Mesendoderm (in vitro differentiated cells): ENCODE measurements at regions not wholly inside any gene's neighbourhood (a gene's known extent, or its start where the extent isn't known, plus 50 kb on each side); places are given as distances from the start of the nearest gene placed in this dataset.

Experiments
- DNase-seq: peaks from one replicate; pipeline ENCODE4 v3.0.0; 2013
- H2AK5ac ChIP-seq: 2 replicates; pipeline ENCODE4 v1.6.1; 2013; ENCODE audit warnings: low read length, inconsistent platforms
- H2BK120ac ChIP-seq: 2 replicates; pipeline ENCODE4 v1.6.1; 2013; ENCODE audit warnings: low read depth, mild to moderate bottlenecking, low read length, moderate library complexity, mixed read lengths
- H2BK15ac ChIP-seq: replicated peaks from 2 replicates; pipeline ENCODE4 v1.6.1; 2013; ENCODE audit warnings: low read depth, mild to moderate bottlenecking, moderate library complexity
- H2BK5ac ChIP-seq: 2 replicates; pipeline ENCODE4 v1.6.1; 2013; ENCODE audit warnings: low read length, inconsistent platforms
- H3K18ac ChIP-seq: 2 replicates; pipeline ENCODE4 v1.6.1; 2013; ENCODE audit warnings: mild to moderate bottlenecking, low read length, mixed read lengths
- H3K23ac ChIP-seq: one replicate; pipeline ENCODE4 v1.6.1; 2013; ENCODE audit warnings: low read length
- H3K27ac ChIP-seq: 2 replicates; pipeline ENCODE4 v1.5.1; 2013; ENCODE audit warnings: low read depth, mild to moderate bottlenecking, inconsistent platforms, low read length, moderate library complexity
- H3K27me3 ChIP-seq: 2 replicates; pipeline ENCODE4 v1.6.1; 2013; ENCODE audit warnings: low read length, control low read depth, mild to moderate bottlenecking, inconsistent platforms; ENCODE audit not compliant: insufficient read depth, poor library complexity
- H3K36me3 ChIP-seq: 2 replicates; pipeline ENCODE4 v1.6.1; 2013; ENCODE audit warnings: low read length, inconsistent platforms; ENCODE audit not compliant: control insufficient read depth, insufficient read depth
- H3K4ac ChIP-seq: one replicate; pipeline ENCODE4 v1.6.1; 2013; ENCODE audit warnings: low read depth, mild to moderate bottlenecking, low read length, moderate library complexity
- H3K4me1 ChIP-seq: 2 replicates; pipeline ENCODE4 v1.6.1; 2013; ENCODE audit warnings: low read depth, low read length, inconsistent platforms; ENCODE audit not compliant: control insufficient read depth
- H3K4me2 ChIP-seq: 2 replicates; pipeline ENCODE4 v1.6.1; 2013; ENCODE audit warnings: low read length
- H3K4me3 ChIP-seq: 2 replicates; pipeline ENCODE4 v1.5.1; 2013; ENCODE audit warnings: mild to moderate bottlenecking, low read length
- H3K56ac ChIP-seq: one replicate; pipeline ENCODE4 v1.6.1; 2013; ENCODE audit warnings: low read length
- H3K79me1 ChIP-seq: 2 replicates; pipeline ENCODE4 v1.6.1; 2013; ENCODE audit warnings: low read length, inconsistent platforms
- H3K79me2 ChIP-seq: 2 replicates; pipeline ENCODE4 v1.6.1; 2013; ENCODE audit warnings: mild to moderate bottlenecking, low read length; ENCODE audit not compliant: control insufficient read depth, insufficient read depth
- H3K9ac ChIP-seq: 2 replicates; pipeline ENCODE4 v1.6.1; 2013; ENCODE audit warnings: low read length, inconsistent platforms
- H4K5ac ChIP-seq: one replicate; pipeline ENCODE4 v1.6.1; 2013; ENCODE audit warnings: low read length
- H4K8ac ChIP-seq: one replicate; pipeline ENCODE4 v1.6.1; 2013; ENCODE audit warnings: low read depth, mild to moderate bottlenecking, control low read depth, low read length, moderate library complexity
- WGBS: extraction: QIAGEN DNeasy Blood & Tissue Kit; methylation state at CpG from one replicate; pipeline ENCODE4 v1.1.7; 2013; ENCODE audit warnings: low lambda C conversion rate, missing lambda C conversion rate; ENCODE audit not compliant: insufficient coverage; ENCODE audit errors: extremely low coverage; 5-methylcytosine and 5-hydroxymethylcytosine counted together

- Histone ChIP-seq H4K5ac (no peak overlapping the region), H3K9ac (no peak overlapping the region), H3K4me1 (no peaks in the 10 kb centered on the region), H2BK5ac (no peak overlapping the region), H3K79me1 (no peaks in the 10 kb centered on the region), H3K56ac (no peak overlapping the region), H3K36me3 (no peaks in the 10 kb centered on the region), H2BK120ac (no peak overlapping the region), H2BK15ac (no peak overlapping the region), H3K4ac (no peak overlapping the region), H3K18ac (no peak overlapping the region), H3K27ac (no peak overlapping the region), H3K4me3 (no peak overlapping the region), H4K8ac (no peak overlapping the region), H3K79me2 (no peaks in the 10 kb centered on the region), H3K27me3 (no peaks in the 10 kb centered on the region), H3K23ac (no peak overlapping the region), H3K4me2 (no peak overlapping the region), H2AK5ac (no peak overlapping the region)
- WGBS: no CpG with 5 or more reads among the region's 2 CpGs
- DNase-seq: no peak
Measured at GRCh38 chr5:155313518-155313917, 300.0 kb downstream of the KIF4B start.

DNA sequence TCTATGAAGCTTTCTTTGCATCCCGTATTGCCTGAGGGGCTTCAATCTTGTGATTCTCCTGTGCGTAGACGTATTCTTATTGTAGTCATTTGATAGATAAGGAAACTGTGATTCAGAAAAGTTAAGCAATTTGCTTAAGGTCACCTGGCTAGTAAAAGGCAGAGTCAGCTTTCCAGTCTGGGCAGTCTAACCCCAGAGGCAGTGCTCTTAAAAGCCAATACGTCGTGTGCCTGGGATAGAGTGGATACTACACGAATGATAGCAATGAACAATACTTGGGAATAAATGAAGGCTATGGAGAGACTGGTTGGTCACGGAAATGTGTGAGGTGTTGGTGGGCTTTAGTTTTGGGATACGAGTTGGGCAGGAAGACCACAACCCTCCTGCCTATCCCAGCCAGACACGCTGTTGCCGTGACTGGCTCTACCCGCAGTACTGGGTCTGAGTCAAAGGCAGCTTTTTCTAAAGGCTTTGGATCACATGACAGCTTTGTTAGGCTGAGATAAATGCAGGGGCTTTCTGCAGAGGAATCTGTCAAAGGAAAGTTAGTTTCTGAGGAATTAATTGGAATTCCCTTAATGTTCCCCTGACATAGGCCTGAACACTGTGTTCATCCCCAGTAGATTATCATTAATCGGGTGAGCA, 302.6 kb downstream of the KIF4B start:
- no peak overlapping the region for H3K4me2 ChIP-seq

DNA sequence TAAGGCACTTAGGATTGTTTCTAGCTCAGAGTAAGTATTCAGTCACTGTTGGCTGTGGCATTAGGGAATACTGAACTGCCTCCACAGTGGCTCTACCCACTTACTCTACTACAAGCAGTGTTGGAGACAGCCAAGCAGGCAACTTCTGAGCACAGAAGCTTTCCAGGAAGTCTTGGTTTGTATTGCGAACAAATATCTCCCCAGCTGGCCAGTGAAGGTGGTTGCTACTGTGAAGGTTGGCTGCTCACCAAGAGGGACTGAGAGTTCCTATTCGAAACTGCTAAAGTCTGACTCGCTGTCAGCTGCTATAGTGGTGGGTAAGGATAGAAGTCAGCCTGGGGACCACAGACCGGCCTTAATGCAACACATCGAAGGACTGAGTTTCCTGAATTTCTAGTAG, 319.1 kb downstream of the KIF4B start:
- Histone ChIP-seq H3K9ac (no peak overlapping the region), H3K18ac (no peak overlapping the region), H2BK15ac (no peak overlapping the region), H4K5ac (no peak overlapping the region), H3K4me1 (no peaks in the 10 kb centered on the region), H3K23ac (no peak overlapping the region), H3K4me2 (no peak overlapping the region), H2BK120ac (no peak overlapping the region), H3K4me3 (no peak overlapping the region), H3K56ac (no peak overlapping the region), H3K79me1 (no peaks in the 10 kb centered on the region), H2BK5ac (no peak overlapping the region), H3K79me2 (no peaks in the 10 kb centered on the region), H3K36me3 (no peaks in the 10 kb centered on the region), H3K27ac (no peak overlapping the region), H2AK5ac (no peak overlapping the region), H3K4ac (no peak overlapping the region), H4K8ac (no peak overlapping the region), H3K27me3 (no peaks in the 10 kb centered on the region)
- DNase-seq: no peak
- no CpG with 5 or more reads among the region's 5 CpGs for WGBS

More for the DNA sequence above, 302.6 kb downstream of the KIF4B start:
- H2BK120ac ChIP-seq: no peak overlapping the region
- H3K36me3 ChIP-seq: no peaks in the 10 kb centered on the region
- H2BK15ac ChIP-seq: no peak overlapping the region
- H2BK5ac ChIP-seq: no peak overlapping the region
- H4K8ac ChIP-seq: no peak overlapping the region
- no peak overlapping the region for H2AK5ac ChIP-seq
- no CpG with 5 or more reads among the region's 12 CpGs for WGBS
- H3K9ac ChIP-seq: no peak overlapping the region
- H3K27ac ChIP-seq: no peak overlapping the region
- H3K56ac ChIP-seq: no peak overlapping the region
- H3K18ac ChIP-seq: no peak overlapping the region
- H3K79me2 ChIP-seq: no peaks in the 10 kb centered on the region
- H3K23ac ChIP-seq: no peak overlapping the region
- no peak overlapping the region for H3K4me3 ChIP-seq
- no peaks in the 10 kb centered on the region for H3K79me1 ChIP-seq
- H4K5ac ChIP-seq: no peak overlapping the region
- no peaks in the 10 kb centered on the region for H3K4me1 ChIP-seq
- no peaks in the 10 kb centered on the region for H3K27me3 ChIP-seq
- DNase-seq: no peak
- no peak overlapping the region for H3K4ac ChIP-seq

DNA sequence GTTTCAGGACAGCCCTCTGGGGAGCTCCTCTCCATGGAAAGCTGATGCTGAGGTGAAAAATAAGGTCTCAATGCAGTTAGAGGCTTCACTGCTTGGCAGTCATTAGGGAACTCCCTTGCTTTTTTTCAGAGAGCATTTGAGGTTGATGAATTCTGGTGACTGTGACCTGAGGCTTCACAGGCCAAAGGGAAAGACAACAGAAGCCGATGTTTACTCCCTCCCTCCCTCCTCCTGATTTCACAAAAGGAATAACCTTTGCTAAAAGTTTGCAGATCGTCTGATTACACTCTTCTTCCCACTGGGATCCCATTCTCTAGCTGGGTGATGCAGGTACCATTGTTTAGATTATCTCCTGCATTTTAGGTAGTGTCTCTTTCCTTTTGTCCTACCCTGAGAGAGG, 329.4 kb downstream of the KIF4B start:
- no peaks in the 10 kb centered on the region for H3K79me1 ChIP-seq
- no peaks in the 10 kb centered on the region for H3K27me3 ChIP-seq
- no peak overlapping the region for H3K4ac ChIP-seq
- no peak overlapping the region for H4K5ac ChIP-seq
- H3K4me1 ChIP-seq: no peaks in the 10 kb centered on the region
- no peak overlapping the region for H3K4me2 ChIP-seq
- no peak overlapping the region for H3K27ac ChIP-seq
- no peak overlapping the region for H2AK5ac ChIP-seq
- H2BK15ac ChIP-seq: no peak overlapping the region
- no peaks in the 10 kb centered on the region for H3K79me2 ChIP-seq
- H2BK5ac ChIP-seq: no peak overlapping the region
- H4K8ac ChIP-seq: no peak overlapping the region
- no peak overlapping the region for H3K23ac ChIP-seq
- no peak overlapping the region for H3K4me3 ChIP-seq
- peak; percentile 64 for DNase-seq
- no CpG with 5 or more reads among the region's 2 CpGs for WGBS
- no peak overlapping the region for H3K56ac ChIP-seq
- no peak overlapping the region for H2BK120ac ChIP-seq
- no peak overlapping the region for H3K9ac ChIP-seq
- H3K18ac ChIP-seq: peak overlapping the region; percentile 22
- H3K36me3 ChIP-seq: no peaks in the 10 kb centered on the region

DNA sequence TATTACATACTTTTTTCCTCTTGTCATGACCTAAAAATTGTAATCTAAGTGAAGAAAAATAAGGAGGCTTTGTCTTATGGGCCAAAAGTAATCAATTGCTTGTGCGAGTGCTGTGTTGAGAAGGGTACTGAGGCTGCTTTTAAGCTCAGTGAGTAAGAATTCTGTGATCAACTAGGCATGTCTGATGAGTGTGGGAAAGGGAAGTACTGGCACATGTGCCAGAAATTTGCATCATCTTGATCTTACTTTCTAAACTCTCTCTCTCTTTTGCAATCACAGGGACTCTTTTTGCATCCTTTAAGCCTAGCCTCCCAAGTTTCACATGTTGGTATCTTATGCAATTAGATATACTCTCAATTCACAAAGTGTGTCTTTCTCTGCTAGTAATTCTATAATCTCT, 329.9 kb downstream of the KIF4B start:
- no peak overlapping the region for H2AK5ac ChIP-seq
- peak; percentile 33 for DNase-seq
- no peak overlapping the region for H3K9ac ChIP-seq
- no peaks in the 10 kb centered on the region for H3K27me3 ChIP-seq
- no peaks in the 10 kb centered on the region for H3K4me1 ChIP-seq
- H3K4me3 ChIP-seq: no peak overlapping the region
- no peaks in the 10 kb centered on the region for H3K79me1 ChIP-seq
- H3K18ac ChIP-seq: no peak overlapping the region
- no peak overlapping the region for H3K27ac ChIP-seq
- H4K8ac ChIP-seq: no peak overlapping the region
- H3K4ac ChIP-seq: no peak overlapping the region
- H2BK120ac ChIP-seq: no peak overlapping the region
- no peak overlapping the region for H4K5ac ChIP-seq
- H3K79me2 ChIP-seq: no peaks in the 10 kb centered on the region
- no peak overlapping the region for H2BK5ac ChIP-seq
- no peak overlapping the region for H3K23ac ChIP-seq
- no peak overlapping the region for H3K4me2 ChIP-seq
- no peak overlapping the region for H2BK15ac ChIP-seq
- WGBS: no CpG with 5 or more reads among the region's 1 CpG
- no peak overlapping the region for H3K56ac ChIP-seq
- no peaks in the 10 kb centered on the region for H3K36me3 ChIP-seq

- no peak overlapping the region for H3K23ac ChIP-seq
- H3K4me1 ChIP-seq: no peaks in the 10 kb centered on the region
- H2BK120ac ChIP-seq: no peak overlapping the region
- no peak overlapping the region for H2BK15ac ChIP-seq
- no peak overlapping the region for H2BK5ac ChIP-seq
- H3K56ac ChIP-seq: no peak overlapping the region
- H3K18ac ChIP-seq: no peak overlapping the region
- no peaks in the 10 kb centered on the region for H3K79me1 ChIP-seq
- H3K79me2 ChIP-seq: no peaks in the 10 kb centered on the region
- H3K4me3 ChIP-seq: no peak overlapping the region
- no peak overlapping the region for H4K5ac ChIP-seq
- no peak overlapping the region for H3K4me2 ChIP-seq
- no peak overlapping the region for H3K27ac ChIP-seq
- no peak overlapping the region for H2AK5ac ChIP-seq
- no peak for DNase-seq
- H4K8ac ChIP-seq: no peak overlapping the region
- no peaks in the 10 kb centered on the region for H3K36me3 ChIP-seq
- no peaks in the 10 kb centered on the region for H3K27me3 ChIP-seq
- H3K9ac ChIP-seq: no peak overlapping the region
- no peak overlapping the region for H3K4ac ChIP-seq
Measured at GRCh38 chr5:155353231-155353630, 339.7 kb downstream of the KIF4B start.
